GM23338 (cell line): ENCODE measurements at regions not wholly inside any gene's neighbourhood (a gene's known extent, or its start where the extent isn't known, plus 50 kb on each side); places are given as distances from the start of the nearest gene placed in this dataset.
A peak's percentile ranks its signal among the peaks of the same experiment; 100 is the strongest.

Source experiments
- ATAC-seq: fragments of 200-7000 bp; cut with Tn5 transposase; 3 replicates; pipeline ENCODE4 v1.9.1; 2020
- DNase-seq: peaks from one replicate; pipeline ENCODE4 v3.0.0-alpha.2; 2015; ENCODE audit warnings: low spot score
- H2AFZ ChIP-seq: fragments of 200-600 bp; sonication (generic); 2 replicates; pipeline ENCODE4 v1.8.0; 2016; ENCODE audit warnings: antibody characterized with exemption, mild to moderate bottlenecking, moderate library complexity
- H3F3A ChIP-seq: fragments of 200-600 bp; sonication (generic); replicated peaks from 2 replicates; pipeline ENCODE4 v1.8.0; 2017; ENCODE audit warnings: antibody characterized with exemption, mixed run types, low read depth
- H3K27ac ChIP-seq: fragments of 200-600 bp; sonication (generic); 2 replicates; pipeline ENCODE4 v1.6.1; 2016; ENCODE audit warnings: low read depth
- H3K27me3 ChIP-seq: fragments of 200-600 bp; sonication (generic); 2 replicates; pipeline ENCODE4 v1.8.0; 2016; ENCODE audit warnings: mild to moderate bottlenecking, mixed run types, moderate library complexity; ENCODE audit not compliant: insufficient read depth
- H3K36me3 ChIP-seq: fragments of 200-600 bp; sonication (generic); 2 replicates; pipeline ENCODE4 v1.8.0; 2016; ENCODE audit warnings: mild to moderate bottlenecking; ENCODE audit not compliant: insufficient read depth
- H3K4me1 ChIP-seq: fragments of 200-600 bp; sonication (generic); 2 replicates; pipeline ENCODE4 v1.8.0; 2016; ENCODE audit warnings: mild to moderate bottlenecking, moderate library complexity; ENCODE audit not compliant: insufficient read depth
- H3K4me2 ChIP-seq: fragments of 200-600 bp; sonication (generic); 2 replicates; pipeline ENCODE4 v1.7.1; 2017; ENCODE audit warnings: mixed run types
- H3K4me3 ChIP-seq: fragments of 200-600 bp; sonication (generic); 2 replicates; pipeline ENCODE4 v1.6.1; 2016; ENCODE audit warnings: mixed run types
- H3K79me2 ChIP-seq: fragments of 200-600 bp; sonication (generic); replicated peaks from 2 replicates; pipeline ENCODE4 v1.8.0; 2017; ENCODE audit warnings: mild to moderate bottlenecking; ENCODE audit not compliant: insufficient read depth
- H3K9me2 ChIP-seq: fragments of 200-600 bp; sonication (generic); 2 replicates; pipeline ENCODE4 v1.8.0; 2017; ENCODE audit not compliant: insufficient read depth
- H4K20me1 ChIP-seq: fragments of 200-600 bp; sonication (generic); replicated peaks from 2 replicates; pipeline ENCODE4 v1.8.0; 2017; ENCODE audit warnings: mild to moderate bottlenecking; ENCODE audit not compliant: insufficient read depth
- H3K27ac Mint-ChIP-seq: 2 replicates; pipeline ENCODE4 v1.8.0; 2020; ENCODE audit warnings: inconsistent platforms, mild to moderate bottlenecking, moderate library complexity, mixed read lengths
- H3K27me3 Mint-ChIP-seq: 3 replicates; pipeline ENCODE4 v1.8.0; 2022; ENCODE audit warnings: low read depth, mild to moderate bottlenecking, moderate library complexity, mixed read lengths, inconsistent platforms; ENCODE audit not compliant: insufficient read depth, poor library complexity
- H3K36me3 Mint-ChIP-seq: 3 replicates; pipeline ENCODE4 v1.8.0; 2021; ENCODE audit warnings: low read depth, mild to moderate bottlenecking, inconsistent platforms, moderate library complexity, mixed read lengths
- H3K4me1 Mint-ChIP-seq: 3 replicates; pipeline ENCODE4 v1.8.0; 2020; ENCODE audit warnings: mild to moderate bottlenecking, inconsistent platforms, mixed read lengths
- H3K4me3 Mint-ChIP-seq: 3 replicates; pipeline ENCODE4 v1.8.0; 2021; ENCODE audit warnings: moderate library complexity, mild to moderate bottlenecking, inconsistent platforms, mixed read lengths
- H3K9me3 Mint-ChIP-seq: 3 replicates; pipeline ENCODE4 v1.8.0; 2020; ENCODE audit warnings: moderate library complexity, mild to moderate bottlenecking, inconsistent platforms, mixed read lengths
- CREB1 ChIP-seq: fragments of 250-450 bp; sonication (Bioruptor Pico); IDR thresholded peaks from 2 replicates; pipeline ENCODE4 v1.5.0; 2020; ENCODE audit warnings: low read depth, mild to moderate bottlenecking, moderate library complexity
- EZH2 ChIP-seq: fragments of 200-600 bp; sonication (generic); IDR thresholded peaks from one replicate; pipeline ENCODE4 v1.8.0; 2017; ENCODE audit warnings: antibody characterized with exemption, mild to moderate bottlenecking, low read depth; ENCODE audit not compliant: unreplicated experiment
- JUNB ChIP-seq: IDR thresholded peaks from one replicate; pipeline ENCODE4 v1.6.1; 2016; ENCODE audit warnings: antibody characterized with exemption; ENCODE audit not compliant: unreplicated experiment
- NANOG ChIP-seq: IDR thresholded peaks from 2 replicates; pipeline ENCODE4 v1.6.1; 2016; ENCODE audit warnings: antibody characterized with exemption, borderline replicate concordance
- STAT1 ChIP-seq: IDR thresholded peaks from one replicate; pipeline ENCODE4 v1.6.1; 2016; ENCODE audit warnings: antibody characterized with exemption; ENCODE audit not compliant: unreplicated experiment
- ZNF114 ChIP-seq: fragments of 250-450 bp; sonication (Bioruptor Pico); IDR thresholded peaks from 2 replicates; pipeline ENCODE4 v1.5.0; 2020; ENCODE audit warnings: mild to moderate bottlenecking, moderate library complexity
- ZNF331 ChIP-seq: fragments of 250-450 bp; sonication (Bioruptor Pico); IDR thresholded peaks from 2 replicates; pipeline ENCODE4 v1.5.0; 2020; ENCODE audit warnings: low read depth, mild to moderate bottlenecking, moderate library complexity
- TF ChIP-seq, protein P1 (sequence below), 2 experiments: fragments of 200-600 bp in 1 of 2; sonication (generic) in 1 of 2; conservative IDR thresholded peaks; 2 replicates each; pipeline versions ENCODE4 v1.5.1 to v1.6.1; 2016 to 2017; ENCODE audit warnings: antibody characterized with exemption in 2 of 2, low read depth in 2 of 2, mild to moderate bottlenecking in 2 of 2, moderate library complexity in 1 of 2
- TF ChIP-seq, protein P2 (sequence below): IDR thresholded peaks from one replicate; pipeline ENCODE4 v1.6.1; 2018; ENCODE audit warnings: antibody characterized with exemption; ENCODE audit not compliant: unreplicated experiment

DNA sequence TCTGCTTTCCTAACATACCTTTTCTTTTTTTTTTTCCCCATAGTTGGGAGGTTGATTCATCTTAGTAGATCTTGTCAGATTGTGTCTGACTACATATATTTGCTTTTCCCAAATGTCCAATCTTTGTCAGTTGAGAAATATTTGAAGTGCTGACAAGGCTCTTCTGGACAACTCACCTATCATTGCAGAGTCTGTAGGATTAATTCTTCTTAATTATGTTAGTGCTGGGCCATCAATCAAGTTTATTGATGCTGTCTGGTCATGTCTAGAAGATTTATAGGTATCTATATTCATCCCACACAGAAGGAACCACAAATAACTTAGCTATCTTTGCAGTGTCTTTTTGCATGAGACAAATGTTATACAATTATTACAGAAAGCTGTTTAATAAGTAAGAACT, 310.6 kb downstream of the ACTR3B start (continued):
- TF ChIP-seq, protein P1, sequence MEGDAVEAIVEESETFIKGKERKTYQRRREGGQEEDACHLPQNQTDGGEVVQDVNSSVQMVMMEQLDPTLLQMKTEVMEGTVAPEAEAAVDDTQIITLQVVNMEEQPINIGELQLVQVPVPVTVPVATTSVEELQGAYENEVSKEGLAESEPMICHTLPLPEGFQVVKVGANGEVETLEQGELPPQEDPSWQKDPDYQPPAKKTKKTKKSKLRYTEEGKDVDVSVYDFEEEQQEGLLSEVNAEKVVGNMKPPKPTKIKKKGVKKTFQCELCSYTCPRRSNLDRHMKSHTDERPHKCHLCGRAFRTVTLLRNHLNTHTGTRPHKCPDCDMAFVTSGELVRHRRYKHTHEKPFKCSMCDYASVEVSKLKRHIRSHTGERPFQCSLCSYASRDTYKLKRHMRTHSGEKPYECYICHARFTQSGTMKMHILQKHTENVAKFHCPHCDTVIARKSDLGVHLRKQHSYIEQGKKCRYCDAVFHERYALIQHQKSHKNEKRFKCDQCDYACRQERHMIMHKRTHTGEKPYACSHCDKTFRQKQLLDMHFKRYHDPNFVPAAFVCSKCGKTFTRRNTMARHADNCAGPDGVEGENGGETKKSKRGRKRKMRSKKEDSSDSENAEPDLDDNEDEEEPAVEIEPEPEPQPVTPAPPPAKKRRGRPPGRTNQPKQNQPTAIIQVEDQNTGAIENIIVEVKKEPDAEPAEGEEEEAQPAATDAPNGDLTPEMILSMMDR (conservative IDR thresholded peaks at IDR 0.05; ENCODE audit: low read depth in 2 of 2) = no peak
- no peak for TF ChIP-seq ZNF331
- TF ChIP-seq EZH2 = no peak
- no peak for TF ChIP-seq NANOG
- TF ChIP-seq, protein P2, sequence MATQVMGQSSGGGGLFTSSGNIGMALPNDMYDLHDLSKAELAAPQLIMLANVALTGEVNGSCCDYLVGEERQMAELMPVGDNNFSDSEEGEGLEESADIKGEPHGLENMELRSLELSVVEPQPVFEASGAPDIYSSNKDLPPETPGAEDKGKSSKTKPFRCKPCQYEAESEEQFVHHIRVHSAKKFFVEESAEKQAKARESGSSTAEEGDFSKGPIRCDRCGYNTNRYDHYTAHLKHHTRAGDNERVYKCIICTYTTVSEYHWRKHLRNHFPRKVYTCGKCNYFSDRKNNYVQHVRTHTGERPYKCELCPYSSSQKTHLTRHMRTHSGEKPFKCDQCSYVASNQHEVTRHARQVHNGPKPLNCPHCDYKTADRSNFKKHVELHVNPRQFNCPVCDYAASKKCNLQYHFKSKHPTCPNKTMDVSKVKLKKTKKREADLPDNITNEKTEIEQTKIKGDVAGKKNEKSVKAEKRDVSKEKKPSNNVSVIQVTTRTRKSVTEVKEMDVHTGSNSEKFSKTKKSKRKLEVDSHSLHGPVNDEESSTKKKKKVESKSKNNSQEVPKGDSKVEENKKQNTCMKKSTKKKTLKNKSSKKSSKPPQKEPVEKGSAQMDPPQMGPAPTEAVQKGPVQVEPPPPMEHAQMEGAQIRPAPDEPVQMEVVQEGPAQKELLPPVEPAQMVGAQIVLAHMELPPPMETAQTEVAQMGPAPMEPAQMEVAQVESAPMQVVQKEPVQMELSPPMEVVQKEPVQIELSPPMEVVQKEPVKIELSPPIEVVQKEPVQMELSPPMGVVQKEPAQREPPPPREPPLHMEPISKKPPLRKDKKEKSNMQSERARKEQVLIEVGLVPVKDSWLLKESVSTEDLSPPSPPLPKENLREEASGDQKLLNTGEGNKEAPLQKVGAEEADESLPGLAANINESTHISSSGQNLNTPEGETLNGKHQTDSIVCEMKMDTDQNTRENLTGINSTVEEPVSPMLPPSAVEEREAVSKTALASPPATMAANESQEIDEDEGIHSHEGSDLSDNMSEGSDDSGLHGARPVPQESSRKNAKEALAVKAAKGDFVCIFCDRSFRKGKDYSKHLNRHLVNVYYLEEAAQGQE = no peak
- no peak for TF ChIP-seq ZNF114 (CRISPR knock-in tag)

DNA sequence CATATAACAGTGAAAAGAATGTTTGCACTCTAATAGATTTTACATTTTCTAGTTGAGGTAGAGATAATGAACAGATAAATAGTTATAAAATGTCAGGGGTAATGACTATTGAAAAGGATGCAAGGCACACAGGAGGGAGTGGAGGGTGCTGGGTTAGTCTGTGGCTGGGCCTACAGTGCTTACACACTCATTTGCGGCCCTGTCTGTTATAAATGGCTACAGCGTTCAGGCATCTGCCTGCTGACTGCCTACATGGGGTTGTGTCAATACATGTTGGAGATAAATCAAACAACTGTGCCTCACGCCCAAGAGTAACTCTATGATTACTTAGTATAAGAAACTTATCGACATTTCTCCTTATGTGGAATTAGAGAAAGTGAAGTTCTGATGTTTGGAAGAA, 313.3 kb downstream of the ACTR3B start:
- Histone ChIP-seq H3F3A (no peaks in the 10 kb centered on the region), H3K9me2 (0 out of 2 replicates have a peak, but pooled peaks cover 9% of the 10 kb centered on the region), H3K36me3 (no peaks in the 10 kb centered on the region), H3K4me2 (no peak overlapping the region), H2AFZ (peak overlapping the region; percentile 52; the same call in 1 of the 2 replicates), H3K79me2 (no peaks in the 10 kb centered on the region), H4K20me1 (no peaks in the 10 kb centered on the region), H3K4me3 (no peak overlapping the region), H3K27ac (no peak overlapping the region), H3K27me3 (no peaks in the 10 kb centered on the region), H3K4me1 (no peaks in the 10 kb centered on the region)
- peaks cover 2% of the 10 kb centered on the region for H3K27me3 Mint-ChIP-seq
- H3K36me3 Mint-ChIP-seq = no peaks in the 10 kb centered on the region
- H3K4me1 Mint-ChIP-seq = peaks cover 2% of the 10 kb centered on the region; the same call in 1 of the 3 replicates
- no peak overlapping the region for H3K27ac Mint-ChIP-seq
- H3K4me3 Mint-ChIP-seq = no peak overlapping the region
- ATAC-seq = no peak
- DNase-seq = no peak
- H3K9me3 Mint-ChIP-seq = no peaks in the 10 kb centered on the region; the same call in 2 of the 3 replicates
- TF ChIP-seq, protein P1 (conservative IDR thresholded peaks at IDR 0.05; ENCODE audit: low read depth in 2 of 2) = no peak
- no peak for TF ChIP-seq JUNB
- no peak for TF ChIP-seq STAT1
- no peak for TF ChIP-seq ZNF331
- no peak for TF ChIP-seq CREB1
- TF ChIP-seq, protein P2 = no peak
